Right cardiac atrium (tissue), 5 donors: ENCODE measurements at regions not wholly inside any gene's neighbourhood (a gene's known extent, or its start where the extent isn't known, plus 50 kb on each side); places are given as distances from the start of the nearest gene placed in this dataset.

Experiments used
- ATAC-seq, 2 donors: fragments of 200-7000 bp; cut with Tn5 transposase; one replicate each; pipeline versions ENCODE4 v1.8.0 to v1.9.1; 2020; ENCODE audit warnings: moderate library complexity in 2 of 2, mild to moderate bottlenecking in 1 of 2
- DNase-seq, 3 donors: peaks; one replicate each; pipeline ENCODE4 v3.0.0-alpha.2; 2020
- H3K27ac ChIP-seq: one replicate; pipeline ENCODE4 v1.5.1; 2013; ENCODE audit warnings: mild to moderate bottlenecking, low read length, control low read depth, moderate library complexity
- H3K27me3 ChIP-seq: one replicate; pipeline ENCODE4 v1.6.1; 2013; ENCODE audit not compliant: control insufficient read depth, insufficient read depth
- H3K4me1 ChIP-seq: one replicate; pipeline ENCODE4 v1.6.1; 2013; ENCODE audit warnings: low read length; ENCODE audit not compliant: control insufficient read depth, insufficient read depth
- H3K4me3 ChIP-seq: one replicate; pipeline ENCODE4 v1.5.1; 2013; ENCODE audit warnings: low read length, control low read depth
- H3K9me3 ChIP-seq: one replicate; pipeline ENCODE4 v1.6.1; 2013; ENCODE audit warnings: low read length; ENCODE audit not compliant: control insufficient read depth
- WGBS: extraction: QIAGEN DNeasy Blood & Tissue Kit; methylation state at CpG from one replicate; pipeline ENCODE4 v1.1.7; 2013; 5-methylcytosine and 5-hydroxymethylcytosine counted together
- intact Hi-C, 4 donors: fragments of 100-400 bp; cut with DNase I; formaldehyde crosslinking; loops; one replicate each; pipeline versions ENCODE4 v1.11.0 to v1.14.0; 2022 to 2023
- donor health status: healthy with polysubstance abuse.
- donor health status: DM: no; HTN: yes; CAD: no.
- donor health status: DM: no; HTN: no; CAD: no.
- donor health status: DM: no; HTN: yes; CAD: no; lungs with severe emphysema.
- donor health status: DM: yes; HTN: yes; CAD: no.

GRCh38 chr1:187870552-187870951, 1041.8 kb downstream of the PLA2G4A start:
- Histone ChIP-seq H3K4me3 (no peak overlapping the region), H3K27ac (no peak overlapping the region), H3K27me3 (no peaks in the 10 kb centered on the region), H3K4me1 (no peaks in the 10 kb centered on the region), H3K9me3 (no peaks in the 10 kb centered on the region)
- no peak for DNase-seq
- intact Hi-C loops = no loop called here
- ATAC-seq = no peak
- 73% methylated on average over 1 of the region's 1 CpG for WGBS

- no peaks in the 10 kb centered on the region for H3K4me1 ChIP-seq
- H3K4me3 ChIP-seq = no peak overlapping the region
- no peaks in the 10 kb centered on the region for H3K27me3 ChIP-seq
- H3K27ac ChIP-seq = no peak overlapping the region
- no peak for DNase-seq
- ATAC-seq = no peak
- intact Hi-C loops = no loop called here
- H3K9me3 ChIP-seq = no peaks in the 10 kb centered on the region
- WGBS = 35% methylated on average over 2 of the region's 2 CpGs
Observed at GRCh38 chr1:187871177-187871845, 1042.6 kb downstream of the PLA2G4A start.

- H3K4me1 ChIP-seq = no peaks in the 10 kb centered on the region
- no peaks in the 10 kb centered on the region for H3K27me3 ChIP-seq
- ATAC-seq (peak in 1 of 2 donors; percentile 51), DNase-seq (no peak)
- H3K27ac ChIP-seq = no peak overlapping the region
- WGBS = 65% methylated on average over 3 of the region's 3 CpGs
- no peak overlapping the region for H3K4me3 ChIP-seq
- intact Hi-C loops = no loop called here
- no peaks in the 10 kb centered on the region for H3K9me3 ChIP-seq
Observed at GRCh38 chr1:187872550-187872949, 1043.8 kb downstream of the PLA2G4A start.

- Histone ChIP-seq H3K4me3 (no peak overlapping the region), H3K9me3 (no peaks in the 10 kb centered on the region), H3K4me1 (no peaks in the 10 kb centered on the region), H3K27me3 (no peaks in the 10 kb centered on the region), H3K27ac (no peak overlapping the region)
- intact Hi-C loops = no loop called here
- no peak for DNase-seq
- 78% methylated on average over 2 of the region's 2 CpGs for WGBS
- ATAC-seq = no peak
Observed at GRCh38 chr1:187873126-187873525, 1044.4 kb downstream of the PLA2G4A start.

GRCh38 chr1:187876775-187877174, 1048.0 kb downstream of the PLA2G4A start:
- WGBS = 94% methylated on average over 2 of the region's 2 CpGs
- Histone ChIP-seq H3K4me1 (no peaks in the 10 kb centered on the region), H3K4me3 (no peak overlapping the region), H3K27ac (no peak overlapping the region), H3K27me3 (no peaks in the 10 kb centered on the region), H3K9me3 (no peaks in the 10 kb centered on the region)
- intact Hi-C loops = no loop called here
- no peak for DNase-seq
- no peak for ATAC-seq

GRCh38 chr1:187877220-187877619, 1048.5 kb downstream of the PLA2G4A start:
- ATAC-seq = no peak
- no peak overlapping the region for H3K4me3 ChIP-seq
- no peaks in the 10 kb centered on the region for H3K4me1 ChIP-seq
- no peak overlapping the region for H3K27ac ChIP-seq
- no peak for DNase-seq
- no peaks in the 10 kb centered on the region for H3K27me3 ChIP-seq
- H3K9me3 ChIP-seq = no peaks in the 10 kb centered on the region
- 79% methylated on average over 5 of the region's 5 CpGs for WGBS
- intact Hi-C loops = no loop called here

- no peaks in the 10 kb centered on the region for H3K9me3 ChIP-seq
- no peaks in the 10 kb centered on the region for H3K4me1 ChIP-seq
- intact Hi-C loops = no loop called here
- 87% methylated on average over 8 of the region's 8 CpGs for WGBS
- DNase-seq (no peak), ATAC-seq (no peak)
- H3K27ac ChIP-seq = no peak overlapping the region
- H3K4me3 ChIP-seq = no peak overlapping the region
- H3K27me3 ChIP-seq = no peaks in the 10 kb centered on the region
Observed at GRCh38 chr1:187878883-187879282, 1050.1 kb downstream of the PLA2G4A start.

GRCh38 chr1:187883356-187883755, 1054.6 kb downstream of the PLA2G4A start:
- no peak for DNase-seq
- H3K27me3 ChIP-seq = no peaks in the 10 kb centered on the region
- H3K4me1 ChIP-seq = no peaks in the 10 kb centered on the region
- H3K4me3 ChIP-seq = no peak overlapping the region
- H3K27ac ChIP-seq = no peak overlapping the region
- 77% methylated on average over 2 of the region's 2 CpGs for WGBS
- intact Hi-C loops = no loop called here
- no peaks in the 10 kb centered on the region for H3K9me3 ChIP-seq
- no peak for ATAC-seq

GRCh38 chr1:187891993-187892682, 1063.4 kb downstream of the PLA2G4A start:
- 41% methylated on average over 4 of the region's 4 CpGs for WGBS
- ATAC-seq = no peak

GRCh38 chr1:187892683-187893039, 1063.9 kb downstream of the PLA2G4A start:
- Histone ChIP-seq H3K27ac (no peak overlapping the region), H3K27me3 (no peaks in the 10 kb centered on the region), H3K4me1 (no peaks in the 10 kb centered on the region), H3K9me3 (no peaks in the 10 kb centered on the region), H3K4me3 (no peak overlapping the region)
- intact Hi-C loops = no loop called here
- ATAC-seq (peak in 1 of 2 donors; percentile 41), DNase-seq (no peak)

More at GRCh38 chr1:187891993-187892682, 1063.4 kb downstream of the PLA2G4A start:
- Histone ChIP-seq H3K9me3 (no peaks in the 10 kb centered on the region), H3K27me3 (no peaks in the 10 kb centered on the region), H3K27ac (no peak overlapping the region), H3K4me3 (no peak overlapping the region), H3K4me1 (no peaks in the 10 kb centered on the region)
- intact Hi-C loops = no loop called here
- no peak for DNase-seq

GRCh38 chr1:187893471-187893870, 1064.7 kb downstream of the PLA2G4A start:
- intact Hi-C loops = no loop called here
- H3K4me3 ChIP-seq = no peak overlapping the region
- DNase-seq = no peak
- H3K27me3 ChIP-seq = no peaks in the 10 kb centered on the region
- no peaks in the 10 kb centered on the region for H3K9me3 ChIP-seq
- ATAC-seq = peak in 1 of 2 donors; percentile 64
- no peaks in the 10 kb centered on the region for H3K4me1 ChIP-seq
- H3K27ac ChIP-seq = no peak overlapping the region
- WGBS = 54% methylated on average over 2 of the region's 2 CpGs
